HPDE6-E6E7 (cell line): ENCODE measurements at regions not wholly inside any gene's neighbourhood (a gene's known extent, or its start where the extent isn't known, plus 50 kb on each side); places are given as distances from the start of the nearest gene placed in this dataset.
A peak's percentile ranks its signal among the peaks of the same experiment; 100 is the strongest.

Experiments used
- DNase-seq: peaks from one replicate; pipeline ENCODE4 v3.0.0; 2011; ENCODE audit warnings: missing footprints; ENCODE audit errors: extremely low spot score

- DNase-seq, result no peak
Observed at GRCh38 chr18:41753826-41754225, 201.2 kb upstream of the PIK3C3 start.

DNA sequence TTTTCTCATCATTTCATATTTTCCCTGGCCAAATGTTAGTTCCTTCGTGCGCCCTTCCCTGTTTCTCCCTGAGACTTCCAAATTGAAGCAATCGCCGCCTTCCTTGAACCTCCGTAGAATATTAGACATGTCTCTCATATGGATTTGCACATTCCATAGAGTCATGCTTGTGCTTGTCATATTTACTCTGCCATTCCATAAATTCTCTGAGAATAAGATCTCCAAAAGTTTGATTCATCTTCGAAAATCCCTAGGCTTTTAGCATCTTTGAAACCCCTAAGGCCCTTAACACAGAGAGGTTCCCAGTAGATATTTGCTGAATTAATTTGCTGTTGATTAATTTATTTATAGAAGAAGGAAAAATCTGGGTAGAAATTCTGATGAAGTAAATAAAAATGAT, 202.2 kb upstream of the PIK3C3 start:
- no peak for DNase-seq

GRCh38 chr18:41751652-41752051, 203.4 kb upstream of the PIK3C3 start:
- DNase-seq, result no peak

GRCh38 chr18:41751161-41751560, 203.9 kb upstream of the PIK3C3 start:
- no peak for DNase-seq

DNA sequence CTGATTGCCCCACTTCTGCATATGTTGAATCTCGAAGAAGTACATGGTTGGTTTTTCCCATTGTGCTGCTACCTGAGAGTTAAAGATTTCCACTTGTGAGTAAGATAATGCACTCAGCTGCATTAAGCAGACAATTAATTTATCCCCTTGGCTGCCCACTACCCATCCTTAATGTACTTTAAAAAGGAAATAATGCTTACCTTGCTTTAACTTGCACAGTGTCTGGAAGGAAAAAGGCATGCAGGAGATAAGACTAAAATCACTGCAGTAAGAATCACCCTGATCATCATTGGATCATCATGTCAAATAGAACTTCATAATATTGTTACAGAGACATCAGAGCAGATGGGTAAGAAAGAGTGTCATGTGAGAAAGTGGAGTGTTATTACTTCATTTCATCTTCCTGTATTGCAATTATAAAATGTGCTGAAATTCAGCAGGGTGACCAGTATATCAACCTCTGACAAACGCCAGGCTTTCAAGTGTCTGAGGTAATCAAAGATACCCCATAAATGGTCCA, 207.3 kb upstream of the PIK3C3 start:
- DNase-seq, result no peak

DNA sequence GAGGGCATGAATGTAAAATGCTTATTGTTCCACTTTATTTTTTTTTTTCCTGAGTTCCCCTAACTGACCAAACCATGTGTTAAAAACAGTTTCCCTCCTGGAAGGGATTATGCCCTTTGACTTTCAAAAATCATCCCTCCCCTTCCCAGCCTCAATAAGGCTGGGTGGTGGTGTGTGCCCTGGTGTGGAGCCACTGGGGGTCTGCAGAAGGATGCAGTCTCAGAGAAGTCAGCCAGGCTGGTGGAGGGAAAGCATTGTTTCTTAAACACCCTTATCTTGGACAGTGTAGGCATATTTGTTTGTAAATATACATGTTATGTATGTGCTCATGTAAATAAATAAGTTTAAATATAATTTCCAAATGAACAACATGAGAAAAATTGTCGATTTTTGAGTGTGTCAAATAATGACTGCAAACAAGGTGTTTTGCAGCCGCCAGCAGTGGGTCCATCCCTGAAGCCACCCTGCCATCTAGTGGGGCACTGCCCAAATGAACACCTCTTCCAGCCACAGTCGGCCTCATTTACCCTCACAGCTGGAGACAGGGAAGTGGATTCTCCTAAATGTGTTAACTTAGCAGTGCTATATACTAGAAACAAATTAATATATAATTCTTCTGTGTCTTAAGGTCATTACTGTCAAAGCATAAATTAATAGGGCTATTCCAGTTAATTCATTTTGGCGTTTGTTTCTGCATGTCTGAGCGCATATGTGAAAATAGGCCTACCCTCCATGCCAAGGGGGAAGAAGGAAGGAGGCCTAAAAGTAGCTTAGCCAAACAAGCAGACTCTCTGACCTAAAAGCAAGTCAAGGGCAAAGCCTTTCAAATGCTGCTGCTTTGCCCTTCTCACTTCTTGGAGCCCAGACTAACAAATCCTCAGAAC, 209.6 kb upstream of the PIK3C3 start:
- peak; percentile 61 for DNase-seq

GRCh38 chr18:41744421-41745030, 210.5 kb upstream of the PIK3C3 start:
- no peak for DNase-seq

- no peak for DNase-seq
Observed at GRCh38 chr18:41737218-41737617, 217.8 kb upstream of the PIK3C3 start.

DNA sequence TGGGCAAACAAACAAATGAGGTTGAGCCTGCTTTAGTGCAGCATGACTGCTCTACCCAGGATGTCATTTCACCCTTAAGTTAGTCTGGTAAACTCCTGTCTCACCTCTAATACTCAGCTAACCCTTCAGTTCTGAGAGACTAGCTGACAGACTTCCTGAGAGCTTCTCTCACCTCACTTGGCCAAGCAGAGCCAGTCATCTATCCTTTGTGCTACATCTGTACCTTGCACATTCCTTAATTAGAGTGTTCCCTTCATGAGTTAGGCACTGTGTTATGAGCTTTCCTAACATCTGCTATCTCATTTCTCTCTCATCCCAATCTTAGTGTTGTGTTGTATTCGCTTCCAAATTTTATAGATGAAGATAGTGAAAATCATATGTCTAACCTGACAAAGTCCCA, 220.1 kb upstream of the PIK3C3 start:
- DNase-seq, result no peak

DNA sequence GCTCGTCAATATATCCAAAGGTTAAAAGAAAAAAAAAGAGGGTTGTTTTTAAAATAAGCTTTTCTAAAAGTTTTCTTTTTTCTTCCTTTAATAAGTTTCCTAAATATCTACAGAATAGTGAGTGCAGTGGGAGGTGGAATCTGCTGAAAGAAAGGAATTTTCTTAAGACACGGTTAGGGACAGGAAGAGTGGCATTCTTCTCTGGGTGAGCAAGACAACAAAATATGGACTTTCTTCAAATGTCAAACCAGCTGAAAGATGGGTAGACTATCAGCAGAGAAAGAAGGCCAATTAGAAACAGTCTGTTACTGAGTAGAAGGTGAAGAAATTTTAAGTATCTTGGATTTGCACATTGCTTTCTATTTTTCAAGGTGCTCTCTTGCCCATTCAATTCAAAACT, 222.7 kb upstream of the PIK3C3 start:
- no peak for DNase-seq

GRCh38 chr18:41731884-41732283, 223.2 kb upstream of the PIK3C3 start:
- DNase-seq, result peak; percentile 4

- no peak for DNase-seq
Observed at GRCh38 chr18:41724195-41724594, 230.8 kb upstream of the PIK3C3 start.

DNA sequence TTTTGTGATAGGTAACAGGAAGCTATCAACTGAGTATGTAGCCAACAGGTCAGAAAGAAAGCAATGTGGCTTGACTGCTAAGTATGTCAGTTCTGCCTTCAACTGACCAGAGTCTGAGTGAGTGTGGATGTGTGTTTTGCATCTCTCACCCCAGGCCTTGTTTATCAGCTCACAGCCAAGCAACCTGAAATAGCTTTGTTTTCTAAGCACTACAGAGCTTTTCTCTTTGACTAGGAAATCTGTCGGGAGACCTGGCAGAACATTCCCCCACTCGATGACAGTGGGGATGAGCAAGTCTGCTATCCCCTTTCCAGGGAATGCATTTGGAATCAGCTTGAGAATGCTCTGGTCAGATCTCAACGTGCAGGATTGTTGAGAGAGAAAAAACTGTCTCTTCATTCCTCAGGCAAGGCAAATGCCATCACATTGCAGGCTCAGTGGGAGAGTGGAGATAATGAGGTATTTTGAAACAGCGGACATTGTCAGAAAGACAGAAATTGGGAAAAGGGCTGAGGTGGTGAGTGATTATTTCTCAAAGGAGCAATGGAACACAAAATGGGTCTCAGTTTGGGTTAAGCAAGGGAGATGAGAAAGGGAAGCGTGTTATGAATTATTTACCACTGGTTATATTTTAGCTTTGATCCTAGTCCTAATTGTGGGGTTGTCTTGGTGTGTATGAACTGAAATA, 233.8 kb upstream of the PIK3C3 start:
- no peak for DNase-seq

DNA sequence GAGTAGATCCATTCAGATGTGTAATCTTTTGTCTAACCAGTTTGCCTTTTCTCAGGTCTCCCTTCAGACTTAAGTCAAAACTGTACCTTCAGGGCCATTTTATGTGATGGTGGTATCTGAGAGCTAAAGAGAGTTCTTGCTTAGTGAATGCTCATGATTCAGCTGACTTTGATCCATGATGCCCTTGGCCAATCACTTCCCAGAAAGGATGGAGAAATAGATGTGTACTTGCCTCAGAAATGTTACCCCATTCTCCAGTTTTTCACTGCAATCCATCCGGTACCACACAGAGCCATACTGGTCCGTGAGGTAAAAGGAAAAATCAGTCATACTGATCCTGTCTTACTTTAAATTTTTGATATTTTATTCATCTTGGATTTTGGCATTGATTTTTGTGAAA, 234.8 kb upstream of the PIK3C3 start:
- no peak for DNase-seq

DNA sequence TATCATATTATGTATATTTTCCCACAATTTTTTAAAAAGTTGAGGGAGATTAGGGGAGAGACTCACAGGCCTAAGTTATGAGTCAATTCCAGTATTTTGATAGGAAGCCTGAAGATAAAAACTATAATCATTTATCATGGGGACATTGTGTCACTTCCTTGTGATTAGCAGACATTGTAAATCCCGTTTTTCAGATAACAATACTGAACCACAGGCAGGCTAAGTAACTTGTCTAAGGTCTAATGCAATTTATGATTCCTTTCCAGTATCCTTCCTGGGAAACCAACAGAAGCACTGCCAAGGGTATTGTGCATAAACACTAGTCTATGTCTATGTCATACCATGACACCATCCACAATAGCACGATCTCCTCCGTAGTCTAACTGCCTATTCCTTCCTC, 235.2 kb upstream of the PIK3C3 start:
- no peak for DNase-seq

- no peak for DNase-seq
Observed at GRCh38 chr18:41714872-41715271, 240.2 kb upstream of the PIK3C3 start.

DNA sequence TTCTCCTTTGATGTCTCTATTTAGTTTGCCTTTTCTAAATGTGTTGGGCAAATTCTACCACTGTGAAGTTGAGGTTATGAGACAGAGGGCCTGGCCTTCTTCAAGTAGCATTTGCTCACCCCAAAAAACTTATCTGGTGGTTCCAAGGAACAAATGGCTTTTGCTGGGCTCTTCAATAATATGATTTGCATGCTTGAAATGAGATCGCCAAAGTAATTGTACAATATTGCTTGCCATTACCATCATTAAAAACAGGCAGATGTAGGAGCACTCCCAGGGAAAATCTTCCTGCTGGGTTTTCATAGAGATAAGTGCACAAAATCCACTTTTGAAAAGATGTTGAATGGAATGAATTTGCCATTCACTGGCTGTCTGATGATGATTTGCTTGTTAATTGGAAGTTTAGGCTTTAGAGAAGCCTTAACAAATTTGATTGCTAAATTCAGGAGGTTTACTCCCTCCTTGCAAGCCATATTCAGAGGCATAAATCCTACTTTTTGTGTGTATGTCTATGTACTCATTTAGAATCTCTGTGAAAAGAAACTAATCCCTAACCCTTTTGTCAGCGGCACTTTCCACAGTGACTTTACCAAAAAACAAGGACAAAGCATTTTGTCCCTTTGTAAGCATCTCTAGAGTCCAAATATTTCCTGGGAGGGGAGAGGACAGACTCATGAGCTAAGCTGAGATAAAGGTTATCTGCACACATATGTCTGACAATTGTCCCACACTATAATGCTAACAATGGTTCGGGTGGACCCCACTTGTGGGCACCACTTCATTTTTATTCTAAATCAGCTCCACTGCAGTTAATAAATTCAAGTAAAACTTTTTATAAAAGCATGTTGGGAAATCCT, 240.8 kb upstream of the PIK3C3 start:
- no peak for DNase-seq

DNA sequence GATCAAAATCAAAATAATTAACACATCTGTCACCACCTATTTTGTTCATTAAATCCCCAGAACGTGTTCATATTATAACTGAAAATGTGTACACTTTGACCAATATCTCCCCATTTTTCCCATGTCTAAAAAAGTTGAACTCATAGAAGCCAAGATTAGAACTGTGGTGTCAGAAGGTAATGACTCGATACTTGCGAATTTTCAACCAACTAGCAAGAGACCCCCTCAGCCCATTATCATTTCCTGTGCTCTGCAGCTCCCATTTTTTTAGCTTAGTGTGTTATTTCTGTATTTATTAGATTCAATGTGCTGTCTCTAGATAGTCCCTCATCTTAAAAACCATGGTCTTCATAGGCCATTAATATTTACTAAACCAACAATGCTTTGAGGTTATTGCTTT, 248.7 kb upstream of the PIK3C3 start:
- no peak for DNase-seq

DNA sequence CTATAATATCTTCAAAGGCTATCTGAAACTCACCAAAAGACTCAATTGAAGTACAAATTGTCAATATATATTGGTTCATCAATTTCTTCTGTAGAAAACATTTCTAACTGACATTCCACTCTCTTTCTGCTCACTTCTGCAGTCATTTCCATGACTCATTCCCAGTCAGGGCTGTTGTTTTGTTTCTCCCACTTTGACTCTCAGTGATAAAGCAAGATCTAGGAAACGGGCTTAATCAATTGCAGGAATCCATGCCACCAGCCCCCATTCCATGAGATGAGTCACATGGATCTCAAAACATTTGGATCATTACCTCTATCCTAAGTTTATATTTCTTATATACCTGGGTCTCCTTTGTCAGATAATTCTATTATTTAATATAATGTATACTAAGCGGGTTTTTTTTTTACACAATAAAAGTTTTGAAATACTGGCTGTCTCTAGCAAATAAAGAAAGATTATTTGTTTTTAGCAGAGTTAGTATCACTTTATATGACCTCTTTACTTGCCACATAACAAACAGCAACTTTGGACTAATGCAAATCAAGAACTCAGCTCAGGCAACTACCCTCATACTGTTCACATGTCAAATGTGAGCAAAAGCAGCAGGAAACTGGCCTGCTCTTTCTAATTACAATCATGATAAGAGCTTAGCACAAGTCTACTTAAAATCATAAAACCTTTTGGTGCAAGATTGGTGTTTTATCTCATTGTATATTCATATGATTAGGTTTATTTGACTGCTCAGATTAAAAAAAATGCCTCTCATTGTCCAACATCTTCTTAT, 251.1 kb upstream of the PIK3C3 start:
- DNase-seq, result no peak

GRCh38 chr18:41700416-41700815, 254.6 kb upstream of the PIK3C3 start:
- DNase-seq, result no peak

GRCh38 chr18:41695441-41695840, 259.6 kb upstream of the PIK3C3 start:
- no peak for DNase-seq
